ENCODE measurements at regions not wholly inside any gene's neighbourhood (a gene's known extent, or its start where the extent isn't known, plus 50 kb on each side); places are given as distances from the start of the nearest gene placed in this dataset.
A peak's percentile ranks its signal among the peaks of the same experiment; 100 is the strongest.

DNA sequence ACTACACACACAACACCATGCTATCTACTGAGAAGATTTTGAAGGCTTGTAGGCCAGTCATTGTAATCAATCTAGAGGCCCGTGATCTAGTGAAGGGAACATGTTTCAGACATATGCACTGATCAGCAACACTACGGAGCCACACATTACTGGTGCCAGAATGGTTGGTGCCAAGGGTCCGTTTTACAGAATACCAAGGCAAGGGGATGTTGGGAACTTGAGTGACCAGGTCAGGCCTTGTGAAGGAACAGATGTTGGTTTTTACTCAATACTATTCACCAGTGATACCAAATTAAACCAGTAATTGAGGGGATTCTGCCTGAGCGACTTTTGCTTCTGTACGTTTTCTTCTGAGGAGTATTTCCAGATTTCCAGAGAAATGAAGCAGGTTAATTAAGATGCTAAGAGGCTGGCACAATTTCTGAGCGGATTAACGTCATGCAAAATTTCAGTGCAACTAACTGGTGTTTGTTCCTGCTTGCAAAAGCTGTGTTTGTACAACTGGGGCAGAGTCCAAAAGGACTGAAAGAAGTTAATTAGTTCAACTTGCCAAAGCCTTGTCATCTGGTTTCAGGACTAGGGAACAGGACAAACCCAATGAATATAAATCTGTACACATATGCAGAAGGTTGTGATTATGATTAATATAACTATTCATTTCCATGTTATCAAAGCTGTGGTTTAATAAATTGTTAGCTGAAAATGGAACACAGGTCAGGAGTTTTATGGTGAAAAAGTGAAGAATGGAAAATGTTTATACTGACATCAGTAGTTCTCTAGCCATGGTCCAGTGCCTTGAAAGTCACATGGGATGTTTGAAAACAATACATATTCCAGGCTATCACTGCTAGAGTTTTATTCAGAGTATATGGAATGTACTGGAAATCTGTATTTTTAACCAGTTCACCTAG is 432.1 kb upstream of the DCC start (continued):
- TF ChIP-seq, protein P1, sequence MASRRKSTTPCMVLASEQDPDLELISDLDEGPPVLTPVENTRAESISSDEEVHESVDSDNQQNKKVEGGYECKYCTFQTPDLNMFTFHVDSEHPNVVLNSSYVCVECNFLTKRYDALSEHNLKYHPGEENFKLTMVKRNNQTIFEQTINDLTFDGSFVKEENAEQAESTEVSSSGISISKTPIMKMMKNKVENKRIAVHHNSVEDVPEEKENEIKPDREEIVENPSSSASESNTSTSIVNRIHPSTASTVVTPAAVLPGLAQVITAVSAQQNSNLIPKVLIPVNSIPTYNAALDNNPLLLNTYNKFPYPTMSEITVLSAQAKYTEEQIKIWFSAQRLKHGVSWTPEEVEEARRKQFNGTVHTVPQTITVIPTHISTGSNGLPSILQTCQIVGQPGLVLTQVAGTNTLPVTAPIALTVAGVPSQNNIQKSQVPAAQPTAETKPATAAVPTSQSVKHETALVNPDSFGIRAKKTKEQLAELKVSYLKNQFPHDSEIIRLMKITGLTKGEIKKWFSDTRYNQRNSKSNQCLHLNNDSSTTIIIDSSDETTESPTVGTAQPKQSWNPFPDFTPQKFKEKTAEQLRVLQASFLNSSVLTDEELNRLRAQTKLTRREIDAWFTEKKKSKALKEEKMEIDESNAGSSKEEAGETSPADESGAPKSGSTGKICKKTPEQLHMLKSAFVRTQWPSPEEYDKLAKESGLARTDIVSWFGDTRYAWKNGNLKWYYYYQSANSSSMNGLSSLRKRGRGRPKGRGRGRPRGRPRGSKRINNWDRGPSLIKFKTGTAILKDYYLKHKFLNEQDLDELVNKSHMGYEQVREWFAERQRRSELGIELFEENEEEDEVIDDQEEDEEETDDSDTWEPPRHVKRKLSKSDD (CRISPR knock-in tag; IDR thresholded peaks at IDR 0.05; ENCODE audit: low read depth) = no peak
- TF ChIP-seq ZNF10 (CRISPR knock-in tag; IDR thresholded peaks at IDR 0.05; ENCODE audit: borderline replicate concordance, low read depth) (no peak), JUN (CRISPR knock-in tag; IDR thresholded peaks at IDR 0.05) (no peak), ELF3 (CRISPR knock-in tag; IDR thresholded peaks at IDR 0.05) (peak; percentile 46; the same call in 1 of the 2 replicates), HNF4G (IDR thresholded peaks at IDR 0.05; ENCODE audit: borderline replicate concordance, low read depth, low read length) (peak; percentile 61; the same call in 1 of the 2 replicates), HNF4G (CRISPR knock-in tag; IDR thresholded peaks at IDR 0.05; ENCODE audit: borderline replicate concordance, low read depth) (0 out of 2 replicates have a peak, but pooled peaks have one; percentile 67), CEBPG (CRISPR knock-in tag; IDR thresholded peaks at IDR 0.05) (peak; percentile 43; the same call in 1 of the 2 replicates), WIZ (CRISPR knock-in tag; IDR thresholded peaks at IDR 0.05) (no peak), YEATS4 (CRISPR knock-in tag; IDR thresholded peaks at IDR 0.05; ENCODE audit: borderline replicate concordance) (no peak)
- TF ChIP-seq, protein P2, sequence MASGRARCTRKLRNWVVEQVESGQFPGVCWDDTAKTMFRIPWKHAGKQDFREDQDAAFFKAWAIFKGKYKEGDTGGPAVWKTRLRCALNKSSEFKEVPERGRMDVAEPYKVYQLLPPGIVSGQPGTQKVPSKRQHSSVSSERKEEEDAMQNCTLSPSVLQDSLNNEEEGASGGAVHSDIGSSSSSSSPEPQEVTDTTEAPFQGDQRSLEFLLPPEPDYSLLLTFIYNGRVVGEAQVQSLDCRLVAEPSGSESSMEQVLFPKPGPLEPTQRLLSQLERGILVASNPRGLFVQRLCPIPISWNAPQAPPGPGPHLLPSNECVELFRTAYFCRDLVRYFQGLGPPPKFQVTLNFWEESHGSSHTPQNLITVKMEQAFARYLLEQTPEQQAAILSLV (CRISPR knock-in tag; IDR thresholded peaks at IDR 0.05; ENCODE audit: borderline replicate concordance) = no peak
- TF ChIP-seq, protein P3, sequence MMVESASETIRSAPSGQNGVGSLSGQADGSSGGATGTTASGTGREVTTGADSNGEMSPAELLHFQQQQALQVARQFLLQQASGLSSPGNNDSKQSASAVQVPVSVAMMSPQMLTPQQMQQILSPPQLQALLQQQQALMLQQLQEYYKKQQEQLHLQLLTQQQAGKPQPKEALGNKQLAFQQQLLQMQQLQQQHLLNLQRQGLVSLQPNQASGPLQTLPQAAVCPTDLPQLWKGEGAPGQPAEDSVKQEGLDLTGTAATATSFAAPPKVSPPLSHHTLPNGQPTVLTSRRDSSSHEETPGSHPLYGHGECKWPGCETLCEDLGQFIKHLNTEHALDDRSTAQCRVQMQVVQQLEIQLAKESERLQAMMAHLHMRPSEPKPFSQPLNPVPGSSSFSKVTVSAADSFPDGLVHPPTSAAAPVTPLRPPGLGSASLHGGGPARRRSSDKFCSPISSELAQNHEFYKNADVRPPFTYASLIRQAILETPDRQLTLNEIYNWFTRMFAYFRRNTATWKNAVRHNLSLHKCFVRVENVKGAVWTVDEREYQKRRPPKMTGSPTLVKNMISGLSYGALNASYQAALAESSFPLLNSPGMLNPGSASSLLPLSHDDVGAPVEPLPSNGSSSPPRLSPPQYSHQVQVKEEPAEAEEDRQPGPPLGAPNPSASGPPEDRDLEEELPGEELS (CRISPR knock-in tag; IDR thresholded peaks at IDR 0.05) = no peak
- TF ChIP-seq, protein P4, sequence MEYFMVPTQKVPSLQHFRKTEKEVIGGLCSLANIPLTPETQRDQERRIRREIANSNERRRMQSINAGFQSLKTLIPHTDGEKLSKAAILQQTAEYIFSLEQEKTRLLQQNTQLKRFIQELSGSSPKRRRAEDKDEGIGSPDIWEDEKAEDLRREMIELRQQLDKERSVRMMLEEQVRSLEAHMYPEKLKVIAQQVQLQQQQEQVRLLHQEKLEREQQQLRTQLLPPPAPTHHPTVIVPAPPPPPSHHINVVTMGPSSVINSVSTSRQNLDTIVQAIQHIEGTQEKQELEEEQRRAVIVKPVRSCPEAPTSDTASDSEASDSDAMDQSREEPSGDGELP (IDR thresholded peaks at IDR 0.05; ENCODE audit: borderline replicate concordance, low read depth) = 0 out of 2 replicates have a peak, but pooled peaks have one; percentile 32
- TF ChIP-seq, protein P5, sequence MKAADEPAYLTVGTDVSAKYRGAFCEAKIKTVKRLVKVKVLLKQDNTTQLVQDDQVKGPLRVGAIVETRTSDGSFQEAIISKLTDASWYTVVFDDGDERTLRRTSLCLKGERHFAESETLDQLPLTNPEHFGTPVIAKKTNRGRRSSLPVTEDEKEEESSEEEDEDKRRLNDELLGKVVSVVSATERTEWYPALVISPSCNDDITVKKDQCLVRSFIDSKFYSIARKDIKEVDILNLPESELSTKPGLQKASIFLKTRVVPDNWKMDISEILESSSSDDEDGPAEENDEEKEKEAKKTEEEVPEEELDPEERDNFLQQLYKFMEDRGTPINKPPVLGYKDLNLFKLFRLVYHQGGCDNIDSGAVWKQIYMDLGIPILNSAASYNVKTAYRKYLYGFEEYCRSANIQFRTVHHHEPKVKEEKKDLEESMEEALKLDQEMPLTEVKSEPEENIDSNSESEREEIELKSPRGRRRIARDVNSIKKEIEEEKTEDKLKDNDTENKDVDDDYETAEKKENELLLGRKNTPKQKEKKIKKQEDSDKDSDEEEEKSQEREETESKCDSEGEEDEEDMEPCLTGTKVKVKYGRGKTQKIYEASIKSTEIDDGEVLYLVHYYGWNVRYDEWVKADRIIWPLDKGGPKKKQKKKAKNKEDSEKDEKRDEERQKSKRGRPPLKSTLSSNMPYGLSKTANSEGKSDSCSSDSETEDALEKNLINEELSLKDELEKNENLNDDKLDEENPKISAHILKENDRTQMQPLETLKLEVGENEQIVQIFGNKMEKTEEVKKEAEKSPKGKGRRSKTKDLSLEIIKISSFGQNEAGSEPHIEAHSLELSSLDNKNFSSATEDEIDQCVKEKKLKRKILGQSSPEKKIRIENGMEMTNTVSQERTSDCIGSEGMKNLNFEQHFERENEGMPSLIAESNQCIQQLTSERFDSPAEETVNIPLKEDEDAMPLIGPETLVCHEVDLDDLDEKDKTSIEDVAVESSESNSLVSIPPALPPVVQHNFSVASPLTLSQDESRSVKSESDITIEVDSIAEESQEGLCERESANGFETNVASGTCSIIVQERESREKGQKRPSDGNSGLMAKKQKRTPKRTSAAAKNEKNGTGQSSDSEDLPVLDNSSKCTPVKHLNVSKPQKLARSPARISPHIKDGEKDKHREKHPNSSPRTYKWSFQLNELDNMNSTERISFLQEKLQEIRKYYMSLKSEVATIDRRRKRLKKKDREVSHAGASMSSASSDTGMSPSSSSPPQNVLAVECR (CRISPR knock-in tag; IDR thresholded peaks at IDR 0.05; ENCODE audit: borderline replicate concordance) = no peak

All from HepG2 (cell line).